Neural crest cell (in vitro differentiated cells): ENCODE measurements at regions not wholly inside any gene's neighbourhood (a gene's known extent, or its start where the extent isn't known, plus 50 kb on each side); places are given as distances from the start of the nearest gene placed in this dataset.

Source experiments
- DNase-seq: peaks from one replicate; pipeline ENCODE4 v3.0.0; 2021; ENCODE audit warnings: low read depth, mixed read lengths, low spot score
- H3K27ac Mint-ChIP-seq: one replicate; pipeline ENCODE4 v1.8.0; 2021; ENCODE audit warnings: mild to moderate bottlenecking, mixed read lengths; ENCODE audit not compliant: unreplicated experiment
- H3K27me3 Mint-ChIP-seq: 2 replicates; pipeline ENCODE4 v1.8.0; 2021; ENCODE audit warnings: low read depth, mild to moderate bottlenecking, mixed read lengths
- H3K36me3 Mint-ChIP-seq: 2 replicates; pipeline ENCODE4 v1.8.0; 2021; ENCODE audit warnings: low read depth, mild to moderate bottlenecking, mixed read lengths
- H3K4me1 Mint-ChIP-seq: 2 replicates; pipeline ENCODE4 v1.8.0; 2021; ENCODE audit warnings: mixed read lengths
- H3K4me3 Mint-ChIP-seq: one replicate; pipeline ENCODE4 v1.8.0; 2021; ENCODE audit warnings: mild to moderate bottlenecking, mixed read lengths
- H3K9me3 Mint-ChIP-seq: 2 replicates; pipeline ENCODE4 v1.8.0; 2021; ENCODE audit warnings: mixed read lengths
- CTCF ChIP-seq: fragments of 200-600 bp; sonication (generic); conservative IDR thresholded peaks from 2 replicates; pipeline ENCODE4 v1.5.0; 2021; ENCODE audit warnings: antibody characterized with exemption, mild to moderate bottlenecking

GRCh38 chr12:125720961-125721360 is 655.7 kb downstream of the AACS start:
- no peak overlapping the region for H3K4me3 Mint-ChIP-seq
- no peaks in the 10 kb centered on the region for H3K4me1 Mint-ChIP-seq
- no peak overlapping the region for H3K27ac Mint-ChIP-seq
- peaks cover 5% of the 10 kb centered on the region for H3K27me3 Mint-ChIP-seq
- TF ChIP-seq CTCF: no peak
- peaks cover 7% of the 10 kb centered on the region for H3K36me3 Mint-ChIP-seq
- no peak for DNase-seq
- peaks cover 7% of the 10 kb centered on the region for H3K9me3 Mint-ChIP-seq

GRCh38 chr12:125734137-125734536 is 668.9 kb downstream of the AACS start:
- no peak overlapping the region for H3K4me3 Mint-ChIP-seq
- no peaks in the 10 kb centered on the region for H3K27me3 Mint-ChIP-seq
- no peak for DNase-seq
- peaks cover 8% of the 10 kb centered on the region for H3K9me3 Mint-ChIP-seq
- no peak for TF ChIP-seq CTCF
- H3K4me1 Mint-ChIP-seq: no peaks in the 10 kb centered on the region
- H3K36me3 Mint-ChIP-seq: no peaks in the 10 kb centered on the region
- H3K27ac Mint-ChIP-seq: no peak overlapping the region

- no peak for TF ChIP-seq CTCF
- Mint-ChIP-seq H3K27me3 (peaks cover 3% of the 10 kb centered on the region), H3K27ac (no peak overlapping the region), H3K4me1 (no peaks in the 10 kb centered on the region), H3K4me3 (no peak overlapping the region), H3K9me3 (peaks cover 12% of the 10 kb centered on the region), H3K36me3 (no peaks in the 10 kb centered on the region)
- no peak for DNase-seq
Observed at GRCh38 chr12:125738211-125738610, 673.0 kb downstream of the AACS start.

GRCh38 chr12:125742413-125742812 is 677.2 kb downstream of the AACS start:
- Mint-ChIP-seq H3K9me3 (peaks cover 6% of the 10 kb centered on the region), H3K27ac (no peak overlapping the region), H3K36me3 (no peaks in the 10 kb centered on the region), H3K4me3 (no peak overlapping the region), H3K4me1 (no peaks in the 10 kb centered on the region), H3K27me3 (peaks cover 3% of the 10 kb centered on the region)
- no peak for DNase-seq
- no peak for TF ChIP-seq CTCF

- H3K27ac Mint-ChIP-seq: no peak overlapping the region
- H3K9me3 Mint-ChIP-seq: peaks cover 16% of the 10 kb centered on the region
- DNase-seq: no peak
- H3K27me3 Mint-ChIP-seq: peaks cover 3% of the 10 kb centered on the region
- no peaks in the 10 kb centered on the region for H3K4me1 Mint-ChIP-seq
- H3K36me3 Mint-ChIP-seq: peaks cover 5% of the 10 kb centered on the region
- H3K4me3 Mint-ChIP-seq: no peak overlapping the region
- TF ChIP-seq CTCF: no peak
Observed at GRCh38 chr12:125744201-125744600, 679.0 kb downstream of the AACS start.

GRCh38 chr12:125755512-125755911 is 690.3 kb downstream of the AACS start:
- Mint-ChIP-seq H3K4me1 (no peaks in the 10 kb centered on the region), H3K9me3 (no peaks in the 10 kb centered on the region), H3K27me3 (no peaks in the 10 kb centered on the region), H3K27ac (no peak overlapping the region), H3K4me3 (no peak overlapping the region), H3K36me3 (no peaks in the 10 kb centered on the region)
- TF ChIP-seq CTCF: no peak
- DNase-seq: no peak
